ENCODE measurements at regions not wholly inside any gene's neighbourhood (a gene's known extent, or its start where the extent isn't known, plus 50 kb on each side); places are given as distances from the start of the nearest gene placed in this dataset.
A peak's percentile ranks its signal among the peaks of the same experiment; 100 is the strongest.

GRCh38 chr2:172336681-172337080 lies 90.7 kb upstream of the ITGA6 start:
- H3K4me3 ChIP-seq (ENCODE audit: low read depth, low read length), result no peak overlapping the region
- no peak for DNase-seq (ENCODE audit: low read depth)
- no peak for TF ChIP-seq CTCF (conservative IDR thresholded peaks at IDR 0.05; ENCODE audit: low read depth, low read length)

GRCh38 chr2:172339371-172340010 lies 87.9 kb upstream of the ITGA6 start:
- no peak for DNase-seq (ENCODE audit: low read depth)
- H3K4me3 ChIP-seq (ENCODE audit: low read depth, low read length), result no peak overlapping the region
- peak; percentile 14 for TF ChIP-seq CTCF (conservative IDR thresholded peaks at IDR 0.05; ENCODE audit: low read depth, low read length)

- H3K4me3 ChIP-seq (ENCODE audit: low read depth, low read length), result no peak overlapping the region
- TF ChIP-seq CTCF (conservative IDR thresholded peaks at IDR 0.05; ENCODE audit: low read depth, low read length), result no peak
- no peak for DNase-seq (ENCODE audit: low read depth)
Observed at GRCh38 chr2:172340394-172340793, 87.0 kb upstream of the ITGA6 start.

GRCh38 chr2:172342078-172342477 lies 85.3 kb upstream of the ITGA6 start:
- no peak for DNase-seq (ENCODE audit: low read depth)
- H3K4me3 ChIP-seq (ENCODE audit: low read depth, low read length), result no peak overlapping the region
- TF ChIP-seq CTCF (conservative IDR thresholded peaks at IDR 0.05; ENCODE audit: low read depth, low read length), result no peak

GRCh38 chr2:172342611-172343010 lies 84.8 kb upstream of the ITGA6 start:
- DNase-seq (ENCODE audit: low read depth), result no peak
- no peak for TF ChIP-seq CTCF (conservative IDR thresholded peaks at IDR 0.05; ENCODE audit: low read depth, low read length)
- no peak overlapping the region for H3K4me3 ChIP-seq (ENCODE audit: low read depth, low read length)

- H3K4me3 ChIP-seq (ENCODE audit: low read depth, low read length), result no peak overlapping the region
- TF ChIP-seq CTCF (conservative IDR thresholded peaks at IDR 0.05; ENCODE audit: low read depth, low read length), result no peak
Observed at GRCh38 chr2:172344159-172344558, 83.2 kb upstream of the ITGA6 start.

GRCh38 chr2:172345956-172346555 lies 81.3 kb upstream of the ITGA6 start:
- no peak for TF ChIP-seq CTCF (conservative IDR thresholded peaks at IDR 0.05; ENCODE audit: low read depth, low read length)
- H3K4me3 ChIP-seq (ENCODE audit: low read depth, low read length), result no peak overlapping the region
- DNase-seq (ENCODE audit: low read depth), result no peak

More at GRCh38 chr2:172344159-172344558, 83.2 kb upstream of the ITGA6 start:
- DNase-seq (ENCODE audit: low read depth), result no peak

Measured in choroid plexus epithelial cell (primary cell).